Activated CD4-positive, alpha-beta memory T cell treated with anti-CD3 and anti-CD28 coated beads for 36 hours (primary cell): ENCODE measurements at regions not wholly inside any gene's neighbourhood (a gene's known extent, or its start where the extent isn't known, plus 50 kb on each side); places are given as distances from the start of the nearest gene placed in this dataset.

ENCODE experiments used
- CTCF ChIA-PET: fragments of 350-600 bp; sonication (Branson Sonifier 250); formaldehyde crosslinking; loops from one replicate; lab custom pipeline; 2021; ENCODE audit warnings: antibody characterized with exemption, inconsistent platforms; lab: Charles Lee
- POLR2A ChIA-PET: fragments of 350-600 bp; sonication (Branson Sonifier 250); formaldehyde crosslinking; loops from one replicate; lab custom pipeline; 2021; ENCODE audit warnings: antibody characterized with exemption; lab: Charles Lee
- DNase-seq: peaks from one replicate; pipeline ENCODE4 v3.0.0-alpha.2; 2020
- H3K27ac Mint-ChIP-seq: one replicate; pipeline ENCODE4 v1.8.0; 2021; ENCODE audit warnings: mixed read lengths
- H3K27me3 Mint-ChIP-seq: one replicate; pipeline ENCODE4 v1.8.0; 2021; ENCODE audit warnings: mixed read lengths
- H3K36me3 Mint-ChIP-seq: one replicate; pipeline ENCODE4 v1.8.0; 2021; ENCODE audit warnings: mixed read lengths
- H3K4me1 Mint-ChIP-seq: one replicate; pipeline ENCODE4 v1.8.0; 2021; ENCODE audit warnings: low read depth, mixed read lengths
- H3K4me3 Mint-ChIP-seq: one replicate; pipeline ENCODE4 v1.8.0; 2021; ENCODE audit warnings: mild to moderate bottlenecking, mixed read lengths
- H3K9me3 Mint-ChIP-seq: one replicate; pipeline ENCODE4 v1.8.0; 2021; ENCODE audit warnings: mixed read lengths
- intact Hi-C: fragments of 100-400 bp; cut with micrococcal nuclease; formaldehyde crosslinking; loops from one replicate; pipeline ENCODE4 v1.15.1; 2023

GRCh38 chr5:74135033-74135432, 505.5 kb downstream of the ENC1 start:
- POLR2A ChIA-PET = no interaction called here
- no peak overlapping the region for H3K27ac Mint-ChIP-seq
- intact Hi-C loops = no loop called here

GRCh38 chr5:74132485-74132884, 506.5 kb downstream of the ARHGEF28 start:
- intact Hi-C loops = no loop called here
- DNase-seq = no peak
- no peaks in the 10 kb centered on the region for H3K9me3 Mint-ChIP-seq
- ChIA-PET CTCF (no interaction called here), POLR2A (no interaction called here)
- H3K27ac Mint-ChIP-seq = no peak overlapping the region
- no peaks in the 10 kb centered on the region for H3K4me1 Mint-ChIP-seq
- H3K36me3 Mint-ChIP-seq = no peaks in the 10 kb centered on the region
- no peak overlapping the region for H3K4me3 Mint-ChIP-seq
- peaks cover 8% of the 10 kb centered on the region for H3K27me3 Mint-ChIP-seq

More at GRCh38 chr5:74135033-74135432, 505.5 kb downstream of the ENC1 start:
- no peaks in the 10 kb centered on the region for H3K36me3 Mint-ChIP-seq
- CTCF ChIA-PET = no interaction called here
- H3K27me3 Mint-ChIP-seq = peaks cover 6% of the 10 kb centered on the region
- DNase-seq = no peak
- no peaks in the 10 kb centered on the region for H3K4me1 Mint-ChIP-seq
- no peak overlapping the region for H3K4me3 Mint-ChIP-seq
- H3K9me3 Mint-ChIP-seq = no peaks in the 10 kb centered on the region

GRCh38 chr5:74131250-74131649, 505.3 kb downstream of the ARHGEF28 start:
- H3K9me3 Mint-ChIP-seq = no peaks in the 10 kb centered on the region

GRCh38 chr5:74130155-74130897, 504.3 kb downstream of the ARHGEF28 start:
- Mint-ChIP-seq H3K9me3 (no peaks in the 10 kb centered on the region), H3K36me3 (no peaks in the 10 kb centered on the region), H3K4me1 (no peaks in the 10 kb centered on the region), H3K27ac (no peak overlapping the region), H3K4me3 (no peak overlapping the region), H3K27me3 (peaks cover 8% of the 10 kb centered on the region)
- CTCF ChIA-PET = no interaction called here
- intact Hi-C loops = no loop called here
- no peak for DNase-seq
- POLR2A ChIA-PET = no interaction called here

More at GRCh38 chr5:74131250-74131649, 505.3 kb downstream of the ARHGEF28 start:
- CTCF ChIA-PET = no interaction called here
- no peaks in the 10 kb centered on the region for H3K4me1 Mint-ChIP-seq
- DNase-seq = no peak
- POLR2A ChIA-PET = no interaction called here
- intact Hi-C loops = no loop called here
- no peak overlapping the region for H3K4me3 Mint-ChIP-seq
- no peaks in the 10 kb centered on the region for H3K36me3 Mint-ChIP-seq
- H3K27me3 Mint-ChIP-seq = peaks cover 8% of the 10 kb centered on the region
- H3K27ac Mint-ChIP-seq = no peak overlapping the region

- Mint-ChIP-seq H3K36me3 (no peaks in the 10 kb centered on the region), H3K4me3 (no peak overlapping the region), H3K27me3 (peaks cover 7% of the 10 kb centered on the region), H3K9me3 (no peaks in the 10 kb centered on the region), H3K4me1 (no peaks in the 10 kb centered on the region), H3K27ac (no peak overlapping the region)
- DNase-seq = no peak
- intact Hi-C loops = no loop called here
- CTCF ChIA-PET = no interaction called here
- POLR2A ChIA-PET = no interaction called here
Observed at GRCh38 chr5:74127381-74128320, 501.7 kb downstream of the ARHGEF28 start.

- Mint-ChIP-seq H3K4me1 (no peaks in the 10 kb centered on the region), H3K9me3 (no peaks in the 10 kb centered on the region), H3K27ac (no peak overlapping the region), H3K36me3 (no peaks in the 10 kb centered on the region), H3K4me3 (no peak overlapping the region), H3K27me3 (peaks cover 7% of the 10 kb centered on the region)
- ChIA-PET CTCF (no interaction called here), POLR2A (no interaction called here)
- intact Hi-C loops = no loop called here
- no peak for DNase-seq
Observed at GRCh38 chr5:74126294-74126693, 500.3 kb downstream of the ARHGEF28 start.

GRCh38 chr5:74124826-74125225, 498.8 kb downstream of the ARHGEF28 start:
- no peak overlapping the region for H3K4me3 Mint-ChIP-seq
- H3K27me3 Mint-ChIP-seq = peaks cover 6% of the 10 kb centered on the region
- ChIA-PET CTCF (interaction anchor here (1.3 kb wide), 1 partner anchor 23 kb away, joined by 3 read pairs; no protein-coding TSS in a partner anchor), POLR2A (no interaction called here)
- intact Hi-C loops = no loop called here
- H3K4me1 Mint-ChIP-seq = no peaks in the 10 kb centered on the region
- DNase-seq = no peak
- H3K9me3 Mint-ChIP-seq = no peaks in the 10 kb centered on the region
- H3K27ac Mint-ChIP-seq = no peak overlapping the region
- H3K36me3 Mint-ChIP-seq = no peaks in the 10 kb centered on the region

GRCh38 chr5:74123929-74124328, 497.9 kb downstream of the ARHGEF28 start:
- Mint-ChIP-seq H3K27me3 (peaks cover 8% of the 10 kb centered on the region), H3K9me3 (no peaks in the 10 kb centered on the region), H3K4me3 (no peak overlapping the region), H3K27ac (no peak overlapping the region), H3K36me3 (no peaks in the 10 kb centered on the region), H3K4me1 (no peaks in the 10 kb centered on the region)
- intact Hi-C loops = no loop called here
- ChIA-PET POLR2A (no interaction called here), CTCF (no interaction called here)
- no peak for DNase-seq

- intact Hi-C loops = no loop called here
- Mint-ChIP-seq H3K27me3 (peaks cover 6% of the 10 kb centered on the region), H3K36me3 (no peaks in the 10 kb centered on the region)
Observed at GRCh38 chr5:74122979-74123590, 497.1 kb downstream of the ARHGEF28 start.

GRCh38 chr5:74122175-74122574, 496.2 kb downstream of the ARHGEF28 start:
- Mint-ChIP-seq H3K27ac (no peak overlapping the region), H3K36me3 (no peaks in the 10 kb centered on the region), H3K27me3 (peaks cover 6% of the 10 kb centered on the region), H3K4me3 (no peak overlapping the region), H3K4me1 (no peaks in the 10 kb centered on the region), H3K9me3 (no peaks in the 10 kb centered on the region)
- intact Hi-C loops = no loop called here
- ChIA-PET CTCF (no interaction called here), POLR2A (no interaction called here)
- DNase-seq = no peak

More at GRCh38 chr5:74122979-74123590, 497.1 kb downstream of the ARHGEF28 start:
- Mint-ChIP-seq H3K27ac (no peak overlapping the region), H3K4me3 (no peak overlapping the region), H3K4me1 (no peaks in the 10 kb centered on the region), H3K9me3 (no peaks in the 10 kb centered on the region)
- CTCF ChIA-PET = no interaction called here
- no peak for DNase-seq
- POLR2A ChIA-PET = no interaction called here

- intact Hi-C loops = no loop called here
- ChIA-PET POLR2A (no interaction called here), CTCF (no interaction called here)
- Mint-ChIP-seq H3K36me3 (no peaks in the 10 kb centered on the region), H3K4me3 (no peak overlapping the region), H3K4me1 (no peaks in the 10 kb centered on the region), H3K27me3 (peaks cover 7% of the 10 kb centered on the region), H3K27ac (no peak overlapping the region), H3K9me3 (no peaks in the 10 kb centered on the region)
- no peak for DNase-seq
Observed at GRCh38 chr5:74120585-74120984, 494.6 kb downstream of the ARHGEF28 start.

GRCh38 chr5:74118071-74118470, 492.1 kb downstream of the ARHGEF28 start:
- H3K4me1 Mint-ChIP-seq = no peaks in the 10 kb centered on the region
- no peaks in the 10 kb centered on the region for H3K9me3 Mint-ChIP-seq
- ChIA-PET POLR2A (no interaction called here), CTCF (no interaction called here)
- H3K36me3 Mint-ChIP-seq = no peaks in the 10 kb centered on the region
- intact Hi-C loops = no loop called here
- H3K4me3 Mint-ChIP-seq = no peak overlapping the region
- no peak overlapping the region for H3K27ac Mint-ChIP-seq
- peaks cover 9% of the 10 kb centered on the region for H3K27me3 Mint-ChIP-seq
- no peak for DNase-seq
